ENCODE measurements at regions not wholly inside any gene's neighbourhood (a gene's known extent, or its start where the extent isn't known, plus 50 kb on each side); places are given as distances from the start of the nearest gene placed in this dataset.

DNA sequence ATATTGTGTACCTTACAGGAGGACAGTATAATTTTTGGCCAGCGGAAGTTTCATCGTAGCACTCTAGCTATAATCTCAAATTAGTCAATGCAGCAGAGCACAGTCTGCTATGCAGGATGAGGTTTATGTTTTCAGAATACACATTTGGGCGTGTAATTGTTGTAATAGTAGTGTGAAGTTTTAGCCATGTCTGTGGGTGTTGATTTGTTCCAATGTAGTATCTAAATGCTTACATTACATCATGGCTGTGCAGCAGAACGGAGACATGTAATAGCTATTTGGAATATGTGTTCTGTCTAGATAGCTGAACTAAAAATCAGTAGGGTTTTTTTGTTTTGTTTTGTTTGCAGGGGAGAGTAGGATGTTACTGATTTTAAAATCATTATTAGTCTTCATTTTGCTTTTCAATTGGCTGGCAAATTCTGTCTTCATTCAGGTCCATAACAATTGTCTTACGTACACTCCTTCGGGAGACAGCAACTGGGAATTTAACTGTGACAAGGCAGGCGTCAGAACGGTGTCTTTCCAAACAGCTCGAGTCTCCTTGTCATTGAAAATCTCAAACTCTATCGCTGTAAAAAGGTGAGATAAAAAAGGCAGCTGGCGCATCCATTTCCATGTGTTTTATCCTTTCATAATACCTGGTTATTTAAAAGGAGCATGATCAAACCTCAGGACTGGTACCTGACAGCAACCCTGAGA, 65.1 kb upstream of the CDH4 start:
- TF ChIP-seq, protein P1, sequence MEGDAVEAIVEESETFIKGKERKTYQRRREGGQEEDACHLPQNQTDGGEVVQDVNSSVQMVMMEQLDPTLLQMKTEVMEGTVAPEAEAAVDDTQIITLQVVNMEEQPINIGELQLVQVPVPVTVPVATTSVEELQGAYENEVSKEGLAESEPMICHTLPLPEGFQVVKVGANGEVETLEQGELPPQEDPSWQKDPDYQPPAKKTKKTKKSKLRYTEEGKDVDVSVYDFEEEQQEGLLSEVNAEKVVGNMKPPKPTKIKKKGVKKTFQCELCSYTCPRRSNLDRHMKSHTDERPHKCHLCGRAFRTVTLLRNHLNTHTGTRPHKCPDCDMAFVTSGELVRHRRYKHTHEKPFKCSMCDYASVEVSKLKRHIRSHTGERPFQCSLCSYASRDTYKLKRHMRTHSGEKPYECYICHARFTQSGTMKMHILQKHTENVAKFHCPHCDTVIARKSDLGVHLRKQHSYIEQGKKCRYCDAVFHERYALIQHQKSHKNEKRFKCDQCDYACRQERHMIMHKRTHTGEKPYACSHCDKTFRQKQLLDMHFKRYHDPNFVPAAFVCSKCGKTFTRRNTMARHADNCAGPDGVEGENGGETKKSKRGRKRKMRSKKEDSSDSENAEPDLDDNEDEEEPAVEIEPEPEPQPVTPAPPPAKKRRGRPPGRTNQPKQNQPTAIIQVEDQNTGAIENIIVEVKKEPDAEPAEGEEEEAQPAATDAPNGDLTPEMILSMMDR (IDR thresholded peaks at IDR 0.05), result no peak
- TF ChIP-seq EZH2 (IDR thresholded peaks at IDR 0.05) (no peak), EZH2phosphoT487 (IDR thresholded peaks at IDR 0.05) (no peak)
